Endodermal cell (in vitro differentiated cells): ENCODE measurements at regions not wholly inside any gene's neighbourhood (a gene's known extent, or its start where the extent isn't known, plus 50 kb on each side); places are given as distances from the start of the nearest gene placed in this dataset.
"Not testable (repeated sequence)": the region's sequence is repeated elsewhere in the genome, so short reads cannot be mapped to it uniquely, and the experiment has no call there.

Experiments
- DNase-seq: peaks from one replicate; pipeline ENCODE4 v3.0.0-alpha.2; 2017
- H3K27ac ChIP-seq: 2 replicates; pipeline ENCODE4 v1.5.1; 2013; ENCODE audit warnings: mild to moderate bottlenecking, low read depth, low read length, moderate library complexity
- H3K27me3 ChIP-seq: 2 replicates; pipeline ENCODE4 v1.6.1; 2013; ENCODE audit warnings: mild to moderate bottlenecking, low read length, moderate library complexity; ENCODE audit not compliant: insufficient read depth, control insufficient read depth, poor library complexity, severe bottlenecking
- H3K36me3 ChIP-seq: 2 replicates; pipeline ENCODE4 v1.7.0; 2013; ENCODE audit warnings: mild to moderate bottlenecking, low read length, moderate library complexity; ENCODE audit not compliant: control insufficient read depth, insufficient read depth
- H3K4me1 ChIP-seq: one replicate; pipeline ENCODE4 v1.7.0; 2013; ENCODE audit warnings: low read length; ENCODE audit not compliant: control insufficient read depth, insufficient read depth
- H3K4me3 ChIP-seq: 2 replicates; pipeline ENCODE4 v1.5.1; 2013; ENCODE audit warnings: mild to moderate bottlenecking, low read length, moderate library complexity
- H3K9ac ChIP-seq: 2 replicates; pipeline ENCODE4 v1.6.1; 2013; ENCODE audit warnings: mild to moderate bottlenecking, low read length, moderate library complexity; ENCODE audit not compliant: poor library complexity, severe bottlenecking; ENCODE audit errors: extremely low read depth
- H3K9me3 ChIP-seq: 2 replicates; pipeline ENCODE4 v1.6.1; 2013; ENCODE audit warnings: mild to moderate bottlenecking, low read length, moderate library complexity; ENCODE audit not compliant: control insufficient read depth
- H3K27ac Mint-ChIP-seq: 2 replicates; pipeline ENCODE4 v1.8.0; 2020; ENCODE audit warnings: mixed read lengths
- H3K27me3 Mint-ChIP-seq: 2 replicates; pipeline ENCODE4 v1.8.0; 2021; ENCODE audit warnings: mild to moderate bottlenecking, mixed read lengths; ENCODE audit not compliant: insufficient read depth
- H3K36me3 Mint-ChIP-seq: 2 replicates; pipeline ENCODE4 v1.8.0; 2020; ENCODE audit warnings: low read depth, mixed read lengths
- H3K4me1 Mint-ChIP-seq: 2 replicates; pipeline ENCODE4 v1.8.0; 2020; ENCODE audit warnings: mixed read lengths
- H3K4me3 Mint-ChIP-seq: 2 replicates; pipeline ENCODE4 v1.8.0; 2020; ENCODE audit warnings: mild to moderate bottlenecking, moderate library complexity, mixed read lengths
- H3K9me3 Mint-ChIP-seq: 2 replicates; pipeline ENCODE4 v1.8.0; 2020; ENCODE audit warnings: mild to moderate bottlenecking, mixed read lengths
- CTCF ChIP-seq: fragments of 200-600 bp; sonication (generic); conservative IDR thresholded peaks from 2 replicates; pipeline ENCODE4 v1.5.0; 2021; ENCODE audit warnings: antibody characterized with exemption, mild to moderate bottlenecking
- WGBS, 2 experiments: methylation state at CpG; one replicate each; pipeline versions ENCODE4 v1.1.5 to v1.1.7; 2013; ENCODE audit warnings: missing lambda C conversion rate in 2 of 2, mixed read lengths in 1 of 2; ENCODE audit not compliant: insufficient coverage in 1 of 2, insufficient read length in 1 of 2; 5-methylcytosine and 5-hydroxymethylcytosine counted together

- no peak for TF ChIP-seq CTCF
- Mint-ChIP-seq H3K9me3 (no peaks in the 10 kb centered on the region), H3K4me1 (peaks cover 17% of the 10 kb centered on the region), H3K36me3 (no peaks in the 10 kb centered on the region), H3K27ac (no peak overlapping the region), H3K27me3 (peaks cover 3% of the 10 kb centered on the region), H3K4me3 (no peak overlapping the region)
- Histone ChIP-seq H3K36me3 (no peaks in the 10 kb centered on the region), H3K27ac (no peak overlapping the region), H3K9me3 (no peaks in the 10 kb centered on the region), H3K4me3 (no peak overlapping the region), H3K27me3 (no peaks in the 10 kb centered on the region), H3K4me1 (peaks cover 9% of the 10 kb centered on the region), H3K9ac (no peak overlapping the region)
- WGBS, 2 experiments = 91 to 93% methylated on average over 4 to 6 of the region's 8 CpGs
- no peak for DNase-seq
Measured at GRCh38 chr2:138081225-138082073, 117.2 kb downstream of the HNMT start.

- peaks cover 2% of the 10 kb centered on the region for H3K27me3 Mint-ChIP-seq
- no peaks in the 10 kb centered on the region for H3K9me3 Mint-ChIP-seq
- H3K4me3 Mint-ChIP-seq = no peak overlapping the region
- TF ChIP-seq CTCF = no peak
- Histone ChIP-seq H3K4me3 (no peak overlapping the region), H3K4me1 (peaks cover 2% of the 10 kb centered on the region), H3K27me3 (no peaks in the 10 kb centered on the region), H3K27ac (no peak overlapping the region), H3K36me3 (no peaks in the 10 kb centered on the region), H3K9ac (no peak overlapping the region), H3K9me3 (no peaks in the 10 kb centered on the region)
- no peaks in the 10 kb centered on the region for H3K36me3 Mint-ChIP-seq
- peaks cover 5% of the 10 kb centered on the region for H3K4me1 Mint-ChIP-seq
- WGBS, 2 experiments = 86% methylated on average over 1 of the region's 1 CpG; no CpG with 5 or more reads in 1 of the 2 experiments
- H3K27ac Mint-ChIP-seq = no peak overlapping the region
- DNase-seq = no peak
Measured at GRCh38 chr2:138084206-138084605, 119.9 kb downstream of the HNMT start.

- H3K27ac ChIP-seq, H3K36me3 Mint-ChIP-seq, H3K4me1 ChIP-seq, H3K9me3 Mint-ChIP-seq, H3K9me3 ChIP-seq, H3K27me3 ChIP-seq, H3K27ac Mint-ChIP-seq, H3K36me3 ChIP-seq, H3K4me1 Mint-ChIP-seq, H3K4me3 Mint-ChIP-seq, H3K4me3 ChIP-seq, H3K9ac ChIP-seq, H3K27me3 Mint-ChIP-seq, DNase-seq: not testable (repeated sequence)
- 80 to 93% methylated on average over 1 of the region's 1 CpG for WGBS, 2 experiments
Measured at GRCh38 chr2:138085441-138085840, 121.2 kb downstream of the HNMT start.

- Histone ChIP-seq H3K36me3 (no peaks in the 10 kb centered on the region), H3K9ac (no peak overlapping the region), H3K4me3 (no peak overlapping the region), H3K27ac (no peak overlapping the region), H3K27me3 (no peaks in the 10 kb centered on the region), H3K4me1 (no peaks in the 10 kb centered on the region), H3K9me3 (no peaks in the 10 kb centered on the region)
- Mint-ChIP-seq H3K4me3 (no peak overlapping the region), H3K9me3 (no peaks in the 10 kb centered on the region), H3K36me3 (no peaks in the 10 kb centered on the region), H3K27me3 (no peaks in the 10 kb centered on the region), H3K27ac (no peak overlapping the region), H3K4me1 (no peaks in the 10 kb centered on the region)
- no peak for TF ChIP-seq CTCF
- no peak for DNase-seq
Measured at GRCh38 chr2:138086576-138086975, 122.3 kb downstream of the HNMT start.
